ENCODE measurements at regions not wholly inside any gene's neighbourhood (a gene's known extent, or its start where the extent isn't known, plus 50 kb on each side); places are given as distances from the start of the nearest gene placed in this dataset.
A peak's percentile ranks its signal among the peaks of the same experiment; 100 is the strongest.
"Not testable (repeated sequence)": the region's sequence is repeated elsewhere in the genome, so short reads cannot be mapped to it uniquely, and the experiment has no call there.

DNA sequence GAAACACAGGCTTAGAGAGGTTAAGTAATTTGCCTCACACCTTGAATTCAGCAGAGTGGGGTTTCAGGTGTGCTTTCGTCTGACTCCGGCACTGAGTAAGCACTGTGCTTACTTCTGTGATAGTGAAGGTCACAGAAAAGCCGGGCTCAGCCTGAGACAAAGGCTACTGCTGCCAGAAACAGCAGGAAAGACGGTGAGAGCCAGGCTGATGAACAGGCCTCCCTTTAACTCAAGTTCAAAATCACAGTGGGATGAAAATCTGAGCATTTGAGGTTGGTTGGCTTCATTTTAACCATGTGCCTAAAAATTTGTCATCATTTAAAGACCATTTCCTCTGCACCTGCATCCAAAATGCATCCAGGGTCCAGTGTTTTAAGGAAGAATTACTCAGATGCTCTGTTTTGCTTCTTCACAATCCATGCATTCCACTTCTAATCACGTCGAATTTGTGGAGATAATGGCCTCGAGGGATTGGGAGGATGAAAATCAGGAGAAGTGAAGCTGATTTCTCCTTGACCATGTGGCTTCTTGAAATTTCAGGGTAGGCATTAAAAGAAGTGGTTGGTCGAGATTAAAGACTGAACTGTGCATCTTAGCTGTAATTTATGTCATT lies 121.2 kb upstream of the LNX1 start:
- no peak for DNase-seq

DNA sequence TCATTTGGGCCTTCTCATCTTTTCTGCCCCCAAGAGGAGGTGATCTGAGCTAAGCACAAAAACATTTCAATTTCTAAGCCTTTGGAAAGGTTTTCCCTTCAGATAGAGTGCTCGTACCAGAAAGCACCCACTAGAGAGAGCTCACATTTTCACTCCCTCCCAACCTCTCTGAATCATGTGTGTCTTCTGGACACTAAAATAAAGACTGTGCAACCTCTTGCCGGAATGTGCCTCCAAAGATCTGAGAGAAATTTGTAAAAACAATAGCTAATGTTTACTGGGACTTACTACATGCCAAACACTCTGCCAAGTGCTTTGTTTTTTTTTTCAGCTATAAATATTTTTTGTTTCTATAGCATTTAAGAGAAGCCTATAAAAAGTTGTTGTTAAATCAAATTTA lies 120.6 kb upstream of the LNX1 start:
- DNase-seq = no peak

DNA sequence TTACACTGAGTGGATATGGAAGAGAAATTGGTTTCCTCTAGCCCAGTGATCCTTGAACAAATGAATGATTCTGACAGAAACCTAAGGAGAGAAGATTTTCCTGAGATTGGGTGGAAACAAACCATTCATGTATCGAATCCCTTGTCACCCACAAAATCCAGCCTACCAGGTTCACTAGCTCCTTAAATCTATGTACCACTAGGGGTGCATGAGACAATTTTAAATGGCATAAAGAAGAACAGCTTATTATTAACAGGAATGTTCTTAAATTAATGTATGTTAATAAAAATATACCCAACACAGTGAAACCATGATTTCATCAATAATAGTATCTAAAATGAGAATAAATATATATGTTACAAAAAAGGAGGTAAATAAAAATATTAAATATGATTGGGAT lies 118.4 kb upstream of the LNX1 start:
- DNase-seq = no peak

DNA sequence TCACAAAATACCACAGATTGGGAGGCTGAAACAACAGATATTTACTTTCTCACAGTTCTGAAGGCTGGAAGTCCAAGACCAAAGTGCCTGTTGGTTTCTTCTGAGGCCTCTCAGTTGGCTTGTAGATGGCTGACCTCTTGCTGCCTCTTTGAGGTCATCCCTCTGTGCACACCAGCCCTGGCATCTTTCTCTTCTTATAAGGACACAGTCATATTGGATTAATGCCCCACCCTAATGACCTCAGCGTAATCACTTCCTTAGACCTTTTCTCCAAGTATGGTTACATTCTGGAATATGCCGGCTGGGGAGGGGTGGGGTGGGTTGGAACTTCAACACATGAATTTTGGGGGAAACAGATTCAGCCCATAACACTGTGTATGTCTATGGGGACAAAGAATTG lies 116.2 kb upstream of the LNX1 start:
- no peak for DNase-seq

DNA sequence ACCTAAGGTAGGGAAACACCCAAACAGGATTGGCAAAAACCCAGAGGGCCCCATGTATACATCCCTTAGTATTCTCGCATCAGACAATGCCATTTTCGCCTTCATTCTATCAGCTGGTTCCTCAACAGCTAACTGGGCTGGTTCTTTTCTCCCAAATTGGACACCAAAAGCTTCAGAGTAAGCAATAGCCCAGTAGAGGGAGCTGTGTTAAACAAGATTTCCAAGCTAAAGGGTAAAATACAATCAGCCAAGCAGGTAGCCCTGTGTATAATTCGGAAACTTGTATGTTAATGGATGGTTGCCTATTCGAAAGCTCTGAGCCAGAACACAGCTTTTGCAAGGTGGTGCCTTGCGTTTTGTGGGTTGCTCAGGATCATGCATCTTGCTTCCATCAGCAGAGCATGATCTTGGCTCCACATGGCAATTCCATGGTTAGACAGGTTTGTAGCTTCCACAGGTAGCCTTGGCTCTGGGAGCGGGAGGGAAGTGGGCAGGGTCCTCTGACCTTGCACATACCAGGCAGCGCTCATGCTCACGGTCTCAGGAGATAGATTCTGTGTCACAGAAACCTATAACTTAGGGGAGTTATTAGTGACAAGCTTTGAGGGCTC lies 115.2 kb upstream of the LNX1 start:
- peak; percentile 14 for DNase-seq

DNA sequence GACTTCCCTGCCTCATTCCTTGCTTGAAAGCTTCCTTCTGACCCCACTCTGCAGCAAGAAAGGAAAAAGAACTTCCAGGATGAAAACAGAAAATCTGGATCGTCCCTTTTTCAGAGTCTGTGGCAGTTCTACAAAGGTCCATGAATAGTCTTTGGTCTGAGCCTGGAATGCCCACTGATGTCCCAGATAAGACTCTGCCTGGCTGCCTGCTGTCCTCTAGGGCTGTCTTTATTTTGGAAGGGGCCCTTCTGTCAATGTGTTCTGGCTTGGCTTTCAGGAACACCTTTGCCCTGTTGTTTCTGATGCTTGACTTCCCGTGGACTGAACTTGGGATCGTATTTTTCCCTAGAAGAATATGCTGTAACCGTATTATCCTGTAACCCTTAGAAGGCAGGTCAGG lies 114.7 kb upstream of the LNX1 start:
- no peak for DNase-seq

DNA sequence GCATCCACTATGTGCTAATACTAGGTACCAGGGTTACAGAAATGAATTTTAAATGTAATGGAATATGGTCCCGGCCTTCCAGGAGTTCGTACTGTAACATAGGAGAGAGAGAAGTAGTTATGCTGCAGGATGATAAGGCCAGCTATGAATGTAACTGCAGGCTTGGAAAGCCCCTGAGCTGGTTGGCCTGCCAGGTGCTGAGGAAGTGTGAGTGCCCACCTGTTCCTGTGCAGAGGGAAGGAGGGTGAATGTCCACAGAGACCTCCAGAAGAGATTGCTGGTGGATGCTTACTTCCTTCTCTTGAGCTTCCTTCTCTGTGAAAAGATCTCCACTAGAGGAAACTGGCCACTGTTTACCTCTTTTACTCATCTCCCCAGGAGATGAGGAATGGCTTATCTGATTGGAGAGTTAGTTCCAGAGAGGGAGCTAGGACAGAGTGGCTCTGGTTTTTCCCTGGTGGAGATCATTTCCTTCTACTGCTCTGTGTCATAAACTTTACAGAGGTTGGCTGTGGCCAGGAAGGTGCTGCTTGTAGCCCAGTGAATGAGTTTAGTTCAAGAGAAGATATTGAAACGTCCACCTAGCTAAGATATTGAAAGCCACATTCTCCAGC lies 114.0 kb upstream of the LNX1 start:
- DNase-seq = no peak

DNA sequence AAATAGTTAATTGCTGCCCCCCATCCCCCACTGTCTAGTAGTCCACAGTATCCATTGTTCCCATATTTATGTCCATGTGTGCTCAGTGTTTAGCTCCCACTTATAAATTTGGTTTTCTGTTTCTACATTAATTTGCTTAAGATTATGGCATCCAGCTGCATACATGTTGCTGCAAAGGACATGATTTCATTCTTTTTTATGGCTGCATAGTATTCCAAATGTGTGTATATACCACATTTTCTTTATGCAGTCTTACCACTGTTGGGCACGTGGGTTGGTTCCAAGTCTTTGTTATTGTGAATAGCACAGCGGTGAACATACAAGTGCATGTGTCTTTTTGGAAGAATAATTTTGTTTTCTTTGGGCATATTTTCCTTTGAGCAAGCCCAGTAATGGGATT lies 113.0 kb upstream of the LNX1 start:
- no peak for DNase-seq

DNA sequence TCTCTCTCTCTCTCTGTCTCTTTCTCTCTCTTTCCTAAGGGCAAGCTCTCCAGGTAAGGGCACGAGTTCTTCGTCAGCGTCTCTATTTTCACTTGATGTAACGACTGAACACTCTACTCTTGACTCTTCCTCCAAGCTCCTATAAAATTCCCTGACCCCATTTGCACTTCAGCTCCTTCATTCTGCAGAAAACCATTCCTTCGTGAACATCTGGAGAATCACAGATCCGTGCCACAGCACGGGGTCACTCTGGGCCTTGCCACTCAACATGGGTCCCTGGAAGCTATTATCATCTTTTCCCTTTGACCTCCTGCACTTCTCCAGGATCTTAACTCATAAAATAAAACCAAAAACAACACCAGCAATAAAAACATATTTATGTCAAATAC lies 112.0 kb upstream of the LNX1 start:
- DNase-seq = no peak

DNA sequence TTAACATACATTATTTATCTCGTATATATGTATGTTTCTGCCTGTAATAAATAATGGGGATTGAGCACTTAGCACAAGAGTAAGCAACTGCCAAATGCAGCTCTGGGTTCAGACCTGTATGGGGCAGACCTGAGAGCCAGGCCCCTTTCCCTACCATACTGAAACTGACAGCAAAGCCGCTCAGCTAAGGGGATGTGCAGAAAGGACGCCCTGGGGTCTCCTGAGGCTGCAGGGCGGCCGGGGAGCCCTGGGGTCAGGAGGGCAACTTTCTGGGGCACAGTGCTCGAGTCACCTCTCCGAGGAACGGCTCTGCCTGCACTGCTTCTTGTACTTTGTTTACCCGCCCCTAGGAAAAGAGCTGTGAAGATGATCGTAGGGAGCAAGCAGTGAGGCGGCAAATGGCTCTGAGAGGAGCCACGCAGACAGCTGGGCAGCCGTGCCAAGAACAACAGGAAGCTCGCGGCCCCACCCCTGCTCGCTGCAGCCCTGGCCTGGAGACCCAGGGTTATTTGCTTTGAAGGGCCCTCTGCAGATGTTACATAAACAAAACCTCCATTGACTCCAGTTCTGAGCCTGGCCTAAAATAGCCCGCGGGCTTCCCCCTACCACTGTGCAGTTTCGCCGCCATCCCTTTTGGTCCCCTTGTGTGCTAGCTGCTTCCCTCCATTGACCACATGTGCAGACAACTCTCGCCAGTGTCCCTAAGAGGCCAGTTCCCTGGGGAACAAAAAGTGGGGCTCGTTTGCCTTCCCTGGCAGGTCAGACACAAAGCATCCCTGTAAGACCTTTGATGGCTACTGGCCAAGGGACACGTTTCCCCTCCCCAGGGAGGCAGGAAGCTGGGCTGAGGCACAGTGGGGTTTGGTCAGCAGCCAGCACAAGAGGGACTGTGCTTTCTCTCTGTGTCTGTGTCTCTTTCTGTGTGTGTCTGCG lies 111.3 kb upstream of the LNX1 start:
- DNase-seq = no peak

DNA sequence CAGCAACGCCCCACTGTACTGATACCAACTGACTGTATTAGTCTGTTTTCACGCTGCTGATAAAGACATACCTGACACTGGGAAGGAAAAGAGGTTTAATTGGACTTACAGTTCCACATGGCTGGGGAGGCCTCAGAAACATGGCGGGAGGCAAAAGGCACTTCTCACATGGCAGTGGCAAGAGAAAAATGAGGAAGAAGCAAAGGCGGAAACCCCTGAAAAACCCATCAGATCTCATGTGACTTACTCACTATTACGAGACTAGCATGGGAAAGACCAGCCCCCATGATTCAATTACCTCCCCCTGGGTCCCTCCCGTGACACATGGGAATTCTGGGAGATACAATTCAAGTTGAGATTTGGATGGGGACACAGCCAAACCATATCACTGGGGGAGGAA lies 110.0 kb upstream of the LNX1 start:
- DNase-seq = not testable (repeated sequence)

DNA sequence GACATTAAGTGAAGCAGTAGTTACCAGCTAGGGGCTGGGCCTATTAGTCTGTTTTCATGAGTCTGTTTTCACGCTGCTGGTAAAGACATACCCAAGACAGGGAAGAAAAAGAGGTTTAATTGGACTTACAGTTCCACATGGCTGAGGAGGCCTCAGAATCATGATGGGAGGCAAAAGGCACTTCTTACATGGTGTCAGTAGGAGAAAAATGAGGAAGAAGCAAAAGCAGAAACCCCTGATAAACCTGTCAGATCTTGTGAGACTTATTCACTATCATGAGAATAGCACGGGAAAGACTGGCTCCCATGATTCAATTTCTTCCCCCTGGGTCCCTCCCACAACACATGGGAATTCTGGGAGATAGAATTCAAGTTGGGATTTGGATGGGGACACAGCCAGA lies 108.0 kb upstream of the LNX1 start:
- DNase-seq = not testable (repeated sequence)

DNA sequence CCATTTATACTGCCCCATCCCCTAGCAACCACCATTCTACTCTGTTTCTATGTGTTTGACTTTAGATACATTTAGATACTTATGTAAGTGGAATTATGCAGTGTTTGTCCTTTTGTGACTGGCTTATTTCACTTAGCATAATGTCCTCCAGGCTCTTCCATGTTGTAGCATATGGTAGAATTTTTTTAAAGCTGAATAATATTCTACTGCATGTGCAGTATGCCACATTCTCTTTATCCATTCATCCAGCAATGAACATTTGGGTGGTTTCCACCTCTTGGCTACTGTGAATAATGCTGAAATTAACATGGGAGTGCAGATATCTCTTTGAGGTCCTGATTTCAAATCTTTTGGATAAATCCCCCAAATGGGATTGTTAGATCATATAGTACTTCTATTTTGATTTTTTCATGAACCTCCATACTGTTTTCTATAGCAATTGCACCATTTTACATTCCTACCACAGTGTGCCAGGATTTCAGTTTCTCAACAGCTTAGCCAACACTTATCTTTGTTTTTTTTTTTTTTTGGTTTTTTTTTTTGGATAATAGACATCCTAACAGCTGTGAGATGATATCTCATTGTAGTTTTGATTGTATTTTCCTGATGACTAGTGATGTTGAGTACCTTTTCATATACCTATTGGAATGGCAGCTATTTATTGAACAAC lies 105.9 kb upstream of the LNX1 start:
- no peak for DNase-seq

DNA sequence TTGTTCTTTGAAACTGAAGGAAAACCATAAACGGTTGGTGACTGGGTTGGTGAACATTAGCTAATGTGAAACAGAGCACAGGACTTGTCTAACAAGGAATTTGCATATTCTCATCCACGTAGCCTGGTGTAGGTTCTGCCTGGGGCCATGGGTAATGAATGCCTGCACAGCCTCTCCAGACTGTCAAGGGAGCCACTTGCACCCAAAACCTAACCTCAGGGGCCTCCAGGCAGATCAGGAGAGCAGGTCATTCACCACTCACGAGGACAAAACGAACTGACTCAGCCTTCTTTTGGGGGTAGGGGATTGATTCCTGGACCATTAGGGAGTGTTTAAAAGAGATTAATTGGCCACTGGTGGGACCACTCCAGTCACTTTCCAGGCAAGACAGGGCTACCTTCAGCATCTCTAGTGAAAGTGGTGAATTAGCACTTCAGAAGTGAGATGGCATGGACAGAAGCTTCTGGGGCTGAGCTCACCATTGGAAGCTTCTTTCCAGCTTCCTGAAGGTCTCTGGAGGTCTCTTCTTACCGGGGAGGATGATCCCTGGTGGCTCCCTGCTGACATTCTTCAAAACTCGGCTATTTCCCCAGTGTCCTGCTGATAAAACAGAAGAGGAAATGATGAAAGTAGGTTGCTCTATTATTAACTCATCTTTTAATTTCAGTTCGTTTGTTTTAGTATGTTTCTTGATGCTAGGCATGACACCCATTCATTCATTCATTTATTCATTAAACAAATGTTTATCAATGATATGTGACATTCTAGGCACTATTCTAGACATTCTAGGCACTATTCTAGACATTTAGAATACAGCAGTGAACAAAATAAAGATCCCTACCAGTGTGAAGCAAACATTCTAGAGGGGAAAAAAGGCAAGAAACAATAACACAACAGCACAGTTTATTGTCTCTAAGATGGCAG lies 104.5 kb upstream of the LNX1 start:
- DNase-seq = no peak

DNA sequence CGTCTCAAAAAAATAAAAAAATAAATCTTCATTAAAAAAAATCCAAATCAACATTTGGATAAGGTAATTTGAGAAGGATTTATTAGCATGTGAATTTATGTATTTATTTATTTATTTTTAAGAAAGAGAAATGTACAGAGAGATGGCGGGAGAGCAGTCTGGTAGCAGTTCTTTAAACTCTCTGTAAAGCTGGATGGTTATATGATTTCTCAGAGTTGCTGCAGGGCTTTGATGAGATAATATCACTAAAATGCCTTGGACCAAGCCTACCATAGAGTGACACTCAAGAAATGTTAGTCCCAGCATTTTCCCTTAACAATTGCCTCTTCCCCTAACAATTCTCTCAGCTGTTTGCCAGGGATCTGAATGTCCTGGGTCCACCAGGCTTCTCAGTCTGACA lies 103.4 kb upstream of the LNX1 start:
- no peak for DNase-seq

DNA sequence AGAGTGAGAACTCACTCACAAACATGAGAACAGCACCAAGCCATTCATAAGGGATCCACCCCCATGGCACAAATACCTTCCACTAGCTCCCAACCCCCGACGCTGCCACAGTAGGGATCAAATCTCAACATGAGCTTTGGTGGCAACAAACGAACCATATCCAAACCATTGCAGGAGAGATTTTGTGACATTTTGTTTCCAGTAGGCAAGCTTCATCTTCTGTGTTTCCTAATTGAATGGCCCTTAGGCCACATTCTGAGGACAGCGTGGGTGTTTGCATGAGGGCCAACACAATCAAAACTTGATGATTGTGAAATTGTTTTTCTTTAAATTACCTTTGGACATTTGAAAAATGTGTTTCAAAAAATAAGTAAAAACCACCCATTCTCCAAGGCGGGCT lies 102.6 kb upstream of the LNX1 start:
- no peak for DNase-seq

DNA sequence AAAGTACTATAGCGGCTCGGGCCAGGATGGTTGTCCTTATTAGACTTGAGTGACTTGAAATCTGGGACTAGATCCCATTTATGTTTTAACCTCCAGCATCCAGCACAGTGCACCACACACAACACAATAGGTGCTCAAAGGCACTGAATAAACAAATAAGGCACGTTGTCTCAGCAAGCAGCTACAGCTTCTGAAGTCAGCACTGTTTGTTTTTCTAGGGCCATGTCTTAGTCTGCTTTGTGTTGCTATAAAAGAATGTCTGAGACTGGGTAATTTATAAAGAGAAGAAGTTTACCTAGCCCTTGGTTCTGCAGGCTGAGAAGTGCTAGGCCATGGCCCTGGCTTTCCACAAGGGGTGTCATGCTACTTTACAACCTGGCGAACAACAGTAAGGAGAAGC lies 102.1 kb upstream of the LNX1 start:
- no peak for DNase-seq

DNA sequence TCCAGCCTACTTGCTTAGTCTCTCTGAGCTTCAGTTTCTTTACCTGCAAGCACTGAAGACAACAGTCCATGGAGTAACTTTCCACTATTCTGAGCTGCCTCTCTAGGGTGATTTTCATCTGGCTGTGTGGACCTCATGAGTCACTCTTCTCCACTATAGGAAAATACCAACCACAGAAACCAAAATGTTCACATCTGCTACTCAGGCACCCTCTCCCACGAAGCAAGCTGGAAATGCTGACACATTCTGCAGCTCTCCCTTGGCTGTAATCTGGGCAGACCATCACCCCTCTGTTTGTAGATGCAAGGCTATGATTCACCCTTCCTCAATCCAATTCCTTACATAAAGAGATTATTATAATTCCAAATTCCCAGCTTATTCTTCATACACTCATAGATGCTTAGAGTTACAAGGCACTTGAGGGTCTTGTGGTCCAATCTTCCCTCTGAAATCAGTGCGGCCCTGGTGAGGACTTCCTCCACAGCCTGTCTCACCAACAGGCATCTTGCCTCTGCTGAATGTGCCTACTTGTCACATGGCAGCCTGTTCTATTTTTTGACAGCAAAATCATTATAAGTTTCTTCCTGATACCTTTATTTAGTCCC lies 97.0 kb upstream of the LNX1 start:
- DNase-seq = peak; percentile 55

DNA sequence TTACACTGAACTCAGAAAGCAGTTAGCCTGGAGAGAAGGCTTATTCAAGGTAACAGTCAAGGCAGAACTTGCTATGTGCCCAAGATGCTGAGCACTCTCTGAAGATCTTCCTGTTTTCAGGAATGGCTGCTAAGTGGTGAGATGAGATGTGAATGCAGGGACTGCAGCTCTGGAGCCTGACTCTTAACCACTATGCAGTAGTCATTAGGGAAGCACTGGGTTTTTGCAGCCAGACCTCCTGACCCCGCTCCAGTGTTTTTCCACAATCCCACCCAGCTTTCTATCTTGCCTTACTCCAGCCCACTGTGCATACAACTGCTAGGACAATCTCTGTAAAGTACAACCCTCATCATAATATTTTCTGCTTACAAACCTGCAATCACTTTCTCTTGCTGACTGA lies 95.2 kb upstream of the LNX1 start:
- DNase-seq = no peak

DNA sequence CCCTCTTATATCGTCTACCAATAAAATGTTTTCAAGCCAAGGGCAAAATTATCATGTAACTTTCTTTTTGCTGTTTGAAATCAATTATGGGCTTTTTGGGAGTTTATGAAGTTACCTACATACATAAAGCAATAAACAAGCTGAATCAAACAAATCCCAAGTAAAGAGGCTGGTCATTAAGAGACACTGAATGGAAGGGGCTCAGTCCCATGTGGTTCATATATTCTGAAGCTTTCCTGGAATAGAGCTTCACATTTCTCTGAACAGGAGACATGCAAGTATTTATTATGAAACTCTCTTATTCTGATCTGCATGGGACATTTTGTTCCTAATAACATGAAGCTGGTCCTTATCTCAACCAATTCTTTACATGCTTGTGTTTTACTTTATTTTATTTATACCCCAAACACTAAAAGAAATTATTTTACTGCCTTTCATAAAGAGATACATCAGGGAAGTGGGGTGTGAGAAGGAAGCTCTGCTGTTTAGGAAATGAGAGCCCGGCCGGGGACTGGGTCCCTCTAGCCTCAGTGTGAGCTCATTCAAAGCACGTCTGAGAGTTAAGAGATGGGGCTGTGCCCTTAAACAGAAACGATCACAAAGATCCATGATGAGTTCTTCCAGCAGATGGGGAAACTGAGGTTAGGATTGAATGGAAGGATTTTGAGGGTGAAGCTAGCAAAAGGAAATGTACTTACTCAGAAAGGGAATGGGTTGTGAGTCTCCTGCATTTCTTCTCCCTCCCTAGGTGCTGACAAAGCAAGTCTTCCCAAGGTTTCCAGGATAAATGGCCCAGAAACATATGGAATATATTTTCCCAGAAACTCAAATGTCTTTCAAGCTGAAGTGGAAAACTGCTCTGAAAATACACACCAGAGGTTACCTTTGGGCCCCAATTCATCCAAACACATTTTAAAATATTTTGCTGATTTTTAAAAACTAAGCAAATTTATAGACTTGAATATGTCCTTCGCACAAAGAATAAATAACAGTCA lies 93.1 kb upstream of the LNX1 start:
- no peak for DNase-seq

Data from activated CD4-positive, alpha-beta T cell treated with anti-CD3 and anti-CD28 coated beads, Interleukin-2, Interleukin-6, amounts not matched to agents 100 ng/mL and 50 ng/mL, durations not matched to agents 16 hours and 8 hours (primary cell).